ENCODE measurements at regions not wholly inside any gene's neighbourhood (a gene's known extent, or its start where the extent isn't known, plus 50 kb on each side); places are given as distances from the start of the nearest gene placed in this dataset.

DNA sequence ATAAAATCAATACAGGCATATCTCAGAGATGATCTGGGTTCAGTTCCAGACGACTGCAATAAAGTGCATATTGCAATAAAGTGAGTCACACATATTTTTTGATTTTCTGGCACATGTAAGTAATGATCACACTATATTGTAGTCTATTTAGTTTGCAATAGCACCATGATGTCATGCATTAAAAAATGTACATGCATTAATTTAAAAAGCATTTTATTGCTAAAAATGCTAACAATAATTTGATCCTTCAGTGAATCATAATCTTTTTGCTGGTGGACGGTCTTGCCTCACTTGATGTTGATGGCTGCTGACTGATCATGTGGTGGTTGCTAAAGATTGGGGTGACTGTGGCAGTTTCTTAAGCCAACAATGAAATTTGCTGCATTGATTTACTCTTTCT lies 511.1 kb downstream of the OTOL1 start:
- ATAC-seq: no peak
- DNase-seq: no peak

DNA sequence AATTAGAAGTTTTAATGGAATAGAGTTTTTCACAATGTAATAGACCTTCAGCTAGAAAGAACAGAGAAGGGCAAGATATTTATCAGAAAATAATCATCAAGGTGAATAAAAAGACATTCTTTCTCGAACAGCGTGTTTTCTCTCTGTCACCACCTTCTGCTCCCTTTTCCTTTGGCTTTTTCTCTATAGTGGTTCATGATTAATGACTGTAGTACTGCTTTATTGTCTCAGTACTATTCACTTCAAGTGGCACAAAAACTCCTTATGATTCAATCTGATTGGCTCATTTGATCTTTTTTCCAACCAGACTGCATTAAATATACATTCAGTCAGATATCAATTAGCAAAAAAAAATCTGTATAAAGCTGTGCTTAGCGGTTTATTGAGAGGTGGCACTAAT lies 516.0 kb downstream of the OTOL1 start:
- DNase-seq (no peak), ATAC-seq (no peak)

- no peak for DNase-seq
- ATAC-seq: no peak
Observed at GRCh38 chr3:162014284-162014683, 517.7 kb downstream of the OTOL1 start.

DNA sequence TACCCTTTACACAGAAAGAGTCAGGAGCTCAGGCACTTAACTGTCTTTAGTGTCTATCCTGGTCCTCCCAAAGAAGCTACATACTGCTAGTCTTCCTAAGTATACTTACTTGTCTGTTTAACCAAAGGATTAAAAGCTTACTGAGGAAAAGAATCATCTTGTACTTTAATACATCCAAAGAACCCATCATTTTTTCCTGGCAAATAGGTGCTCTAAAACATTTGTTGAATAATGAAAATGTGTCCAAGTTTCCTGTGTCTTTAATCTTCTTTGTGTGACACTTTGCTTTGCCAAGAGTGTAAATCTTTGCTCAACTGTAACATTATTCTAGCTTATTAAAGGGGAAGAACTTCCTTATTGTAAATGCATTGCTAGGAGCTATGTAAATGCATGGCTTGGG lies 519.2 kb downstream of the OTOL1 start:
- ATAC-seq (no peak), DNase-seq (no peak)

DNA sequence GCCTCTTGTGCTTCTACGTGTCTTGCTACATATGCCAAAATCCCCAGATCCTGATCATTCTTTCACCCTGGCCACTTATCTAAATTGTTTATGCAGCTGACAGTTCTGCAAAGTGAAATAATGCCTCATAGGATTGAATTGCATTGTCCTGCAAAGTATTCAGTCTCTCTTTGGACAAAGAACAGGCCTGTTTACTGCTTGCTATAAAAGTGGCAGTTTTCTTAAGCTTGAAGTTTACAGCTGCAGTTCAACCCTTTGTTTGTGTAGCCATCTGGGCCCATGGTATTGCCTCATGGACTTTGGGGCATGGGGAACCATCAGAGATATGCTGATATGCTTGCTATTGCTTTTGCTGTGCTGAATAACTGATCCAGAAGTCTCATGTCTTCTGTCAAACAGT lies 523.2 kb downstream of the OTOL1 start:
- ATAC-seq (no peak), DNase-seq (no peak)

DNA sequence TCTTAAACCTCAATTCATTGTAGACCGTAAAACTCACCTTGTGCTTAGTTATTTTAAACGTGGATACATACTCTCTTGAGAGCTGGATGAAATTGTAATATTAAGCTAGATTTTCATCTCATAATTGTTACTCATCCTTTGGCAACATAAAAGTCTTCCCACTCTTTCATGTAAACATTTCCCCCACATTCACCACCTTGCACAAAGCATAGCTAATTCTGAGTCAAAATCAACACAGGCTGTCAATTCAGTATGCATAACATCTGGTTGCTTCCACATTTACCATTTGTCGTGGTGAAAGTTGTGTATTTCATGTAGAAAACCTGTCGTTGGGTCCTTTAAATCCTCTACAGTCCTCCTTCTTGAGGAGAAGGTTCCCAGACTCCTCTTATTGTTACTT lies 524.6 kb downstream of the OTOL1 start:
- ATAC-seq: no peak
- DNase-seq: no peak

DNA sequence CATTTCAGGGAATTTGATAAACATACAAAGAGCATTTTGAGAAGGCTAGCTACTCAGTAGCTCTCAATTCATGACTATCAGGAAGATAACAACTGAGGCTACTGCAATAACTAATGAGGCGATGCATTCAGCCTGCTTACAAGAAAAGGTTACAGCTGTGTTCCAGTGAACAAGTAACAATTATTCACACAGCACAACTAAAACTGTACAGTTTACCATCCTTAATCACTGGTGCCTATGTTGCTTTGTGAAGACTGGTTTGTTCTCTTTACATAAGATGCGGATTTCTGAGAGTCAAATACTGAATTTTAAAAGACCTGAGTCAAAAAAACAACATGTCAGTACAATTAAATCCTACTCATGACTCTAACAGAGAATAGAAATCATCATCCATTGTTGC lies 526.3 kb downstream of the OTOL1 start:
- ATAC-seq (no peak), DNase-seq (no peak)

- ATAC-seq: no peak
- DNase-seq: no peak
Observed at GRCh38 chr3:162029736-162030135, 533.1 kb downstream of the OTOL1 start.

- ATAC-seq (no peak), DNase-seq (no peak)
Observed at GRCh38 chr3:162034368-162034767, 537.8 kb downstream of the OTOL1 start.

DNA sequence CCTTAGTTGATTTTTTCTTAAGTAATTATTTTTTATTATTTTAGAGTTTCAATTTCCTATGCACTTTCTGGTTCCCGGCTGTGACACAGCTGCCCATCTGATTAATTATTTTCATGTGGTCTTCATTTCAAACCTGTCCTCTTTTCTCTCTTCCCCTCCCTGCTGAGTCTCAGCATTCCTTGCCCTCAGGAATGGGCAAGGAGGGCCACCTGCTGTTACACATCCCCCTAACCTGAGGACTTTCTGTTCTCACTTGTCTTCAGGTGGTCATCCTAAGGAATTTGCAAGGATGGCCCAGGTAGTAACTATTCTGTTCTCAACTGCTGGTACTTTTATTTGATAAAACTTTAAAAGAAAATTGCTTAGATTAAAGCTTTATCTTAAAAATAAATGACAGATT lies 545.0 kb downstream of the OTOL1 start:
- no peak for ATAC-seq
- no peak for DNase-seq

DNA sequence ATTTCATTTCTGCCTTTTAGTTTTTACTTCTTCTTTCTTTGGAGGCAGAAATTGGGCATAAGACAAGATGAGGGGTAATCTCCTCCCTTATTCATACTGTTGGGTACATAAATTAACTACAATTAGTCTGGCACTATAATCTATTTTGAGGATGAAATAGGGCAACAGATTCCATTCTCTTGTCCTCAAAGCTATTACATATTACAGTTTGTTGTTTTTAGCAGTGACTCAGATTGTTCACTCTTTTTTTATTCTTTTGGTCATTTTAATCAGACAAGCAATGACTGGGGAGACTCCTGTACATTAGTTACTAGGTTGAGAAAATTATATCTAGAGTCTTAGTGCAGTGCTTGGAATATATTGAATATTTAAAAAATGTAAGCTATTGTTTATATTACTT lies 556.0 kb downstream of the OTOL1 start:
- no peak for ATAC-seq
- DNase-seq: no peak

DNA sequence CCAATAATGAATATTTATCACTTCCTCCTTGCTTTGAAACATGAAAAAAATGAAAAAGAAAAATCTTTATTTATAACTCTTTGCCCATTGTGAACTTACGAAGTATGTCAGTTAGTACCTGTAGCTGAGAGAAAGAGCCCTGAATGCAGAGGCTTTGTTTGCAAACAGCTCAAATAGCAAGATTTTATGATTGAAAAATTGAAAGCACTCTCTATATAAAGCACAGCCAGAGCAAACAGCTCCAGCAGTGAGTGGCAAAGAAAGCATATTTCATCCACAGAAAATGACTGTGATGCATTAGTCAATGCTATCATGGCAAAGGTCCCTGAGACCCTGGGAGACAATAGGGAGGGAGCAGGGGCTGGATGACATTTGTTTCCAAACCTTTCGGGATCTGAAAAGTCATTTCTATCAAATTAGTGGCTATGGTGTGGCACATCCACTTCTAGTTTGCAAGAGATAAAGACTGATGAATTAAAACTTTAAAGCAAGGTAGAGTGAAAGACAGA lies 576.1 kb downstream of the OTOL1 start:
- ATAC-seq: no peak
- no peak for DNase-seq

DNA sequence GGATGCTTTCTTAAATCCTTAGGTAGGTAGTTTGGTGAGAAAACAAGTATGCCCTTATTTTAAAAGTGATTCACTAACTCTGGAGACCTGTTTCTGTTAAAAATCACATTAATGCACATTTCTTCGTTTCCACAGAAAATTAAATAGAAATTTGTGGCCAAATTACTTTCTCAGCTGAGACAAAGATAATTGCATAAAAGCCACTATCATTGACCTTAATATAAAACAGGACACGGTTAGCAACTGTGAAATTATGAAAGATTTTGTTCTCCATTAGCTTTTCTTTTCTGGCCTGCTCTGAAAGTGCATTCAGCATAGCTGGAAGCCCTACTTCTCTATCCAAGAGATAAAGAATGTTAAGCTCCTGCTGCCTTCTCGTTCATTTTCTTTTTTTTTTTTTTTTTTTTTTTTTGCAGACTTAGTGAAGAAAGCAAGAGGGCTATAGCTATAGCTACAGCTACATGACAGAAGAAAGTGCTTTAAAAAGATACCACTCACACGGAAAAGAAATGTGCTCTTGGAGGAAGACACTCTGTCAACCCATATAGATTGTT lies 576.9 kb downstream of the OTOL1 start:
- no peak for DNase-seq
- ATAC-seq: no peak

GRCh38 chr3:162077108-162077507 lies 580.5 kb downstream of the OTOL1 start:
- ATAC-seq: no peak
- no peak for DNase-seq

DNA sequence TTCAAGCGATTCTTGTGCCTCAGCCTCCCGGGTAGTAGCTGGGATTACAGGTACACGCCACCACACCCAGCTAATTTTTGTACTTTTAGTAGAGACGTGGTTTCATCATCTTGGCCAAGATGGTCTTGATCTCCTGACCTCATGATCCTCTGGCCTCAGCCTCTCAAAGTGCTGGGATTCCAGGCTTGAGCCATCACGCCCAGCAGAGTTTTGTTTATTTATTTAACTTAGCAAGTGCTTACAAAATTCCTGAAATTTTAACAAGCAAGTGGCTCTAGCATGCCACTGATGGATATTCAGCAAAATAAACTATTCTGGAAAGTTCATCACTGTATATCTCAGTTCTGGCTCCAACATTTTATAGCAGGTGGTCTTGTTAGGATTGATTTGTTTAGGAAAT lies 585.9 kb downstream of the OTOL1 start:
- no peak for DNase-seq
- ATAC-seq: no peak

GRCh38 chr3:162087361-162087760 lies 590.8 kb downstream of the OTOL1 start:
- DNase-seq (no peak), ATAC-seq (no peak)

DNA sequence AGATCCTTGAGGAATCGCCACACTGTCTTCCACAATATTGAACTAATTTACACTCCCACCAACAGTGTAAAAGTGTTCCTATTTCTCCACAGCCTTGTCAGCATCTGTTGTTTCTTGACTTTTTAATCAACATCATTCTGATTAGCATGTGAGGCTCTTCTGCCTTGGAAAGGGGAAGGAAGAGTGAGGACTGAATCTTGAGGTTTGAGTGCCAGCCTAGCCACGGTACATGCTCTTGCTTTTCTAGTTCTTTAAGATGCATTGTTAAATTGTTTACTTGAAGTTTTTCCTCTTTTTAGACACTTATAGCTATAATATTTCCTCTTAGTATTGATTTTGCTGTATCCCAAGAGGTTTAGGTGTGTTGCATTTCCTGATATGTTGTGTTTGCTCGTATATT lies 596.1 kb downstream of the OTOL1 start:
- DNase-seq (no peak), ATAC-seq (no peak)

DNA sequence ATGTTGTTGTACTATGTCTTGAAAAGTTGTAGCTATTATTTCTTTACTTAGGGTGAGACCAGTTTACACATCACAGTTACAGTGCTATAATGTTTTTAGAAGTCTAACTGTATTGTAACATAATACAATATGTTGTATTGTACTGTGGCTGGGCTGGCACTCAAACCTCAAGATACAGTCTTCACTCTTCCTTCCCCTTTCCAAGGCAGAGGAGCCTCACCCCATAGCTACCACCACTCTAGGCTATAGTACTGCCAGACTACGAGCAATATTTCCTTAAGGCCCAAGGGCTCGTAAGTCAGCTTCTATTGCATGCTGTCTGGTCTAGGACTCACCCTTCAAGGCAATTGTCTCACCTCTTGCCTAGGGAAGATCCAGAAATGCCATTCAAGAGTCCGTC lies 597.7 kb downstream of the OTOL1 start:
- ATAC-seq (no peak), DNase-seq (no peak)

DNA sequence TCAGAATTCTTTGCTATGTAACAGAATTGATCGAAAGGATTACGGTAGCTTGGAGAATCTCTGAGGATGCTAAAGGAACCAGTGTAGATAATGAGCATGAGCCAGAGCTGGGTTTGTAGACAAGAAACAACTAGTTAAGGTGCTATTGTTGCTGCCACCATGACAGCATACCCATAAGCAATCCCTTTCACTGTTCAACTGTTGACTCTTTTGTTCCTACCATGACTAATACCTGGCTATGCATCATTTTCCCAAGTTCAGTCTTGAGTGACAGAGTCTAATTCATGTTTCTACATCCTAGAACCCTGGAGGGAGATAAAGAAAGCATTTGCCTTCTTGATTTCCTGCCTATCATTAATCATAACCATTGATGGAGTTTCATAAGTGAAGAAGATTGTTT lies 600.3 kb downstream of the OTOL1 start:
- DNase-seq (no peak), ATAC-seq (no peak)

DNA sequence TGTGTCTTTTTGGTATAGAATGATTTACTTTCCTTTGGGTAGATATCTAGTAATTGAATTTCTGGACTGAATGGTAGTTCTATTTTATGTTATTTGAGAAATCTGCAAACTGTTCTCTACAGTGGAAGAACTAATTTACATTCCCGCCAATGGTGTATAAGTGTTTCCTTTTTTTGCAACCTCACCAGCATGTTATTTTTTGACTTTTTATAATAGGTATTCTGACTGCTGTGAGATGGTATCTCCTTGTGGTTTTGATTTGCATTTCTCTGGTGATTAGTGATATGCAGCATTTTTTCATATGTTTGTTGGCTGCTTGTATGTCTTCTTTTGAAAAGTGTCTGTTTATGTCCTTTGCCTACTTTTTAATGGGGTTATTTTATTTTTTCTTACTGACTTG lies 607.2 kb downstream of the OTOL1 start:
- DNase-seq: no peak
- ATAC-seq: no peak

GRCh38 chr3:162111861-162112260 lies 615.3 kb downstream of the OTOL1 start:
- DNase-seq (no peak), ATAC-seq (no peak)

GRCh38 chr3:162112719-162113118 lies 616.1 kb downstream of the OTOL1 start:
- no peak for ATAC-seq
- no peak for DNase-seq

- ATAC-seq (no peak), DNase-seq (no peak)
Observed at GRCh38 chr3:162117961-162118360, 621.4 kb downstream of the OTOL1 start.

- ATAC-seq (no peak), DNase-seq (no peak)
Observed at GRCh38 chr3:162119651-162120050, 623.0 kb downstream of the OTOL1 start.

GRCh38 chr3:162122405-162122804 lies 625.8 kb downstream of the OTOL1 start:
- ATAC-seq (no peak), DNase-seq (no peak)

All from stimulated activated naive CD8-positive, alpha-beta T cell treated with anti-CD3 and anti-CD28 coated beads, Interleukin-15, Interleukin-2, amounts not matched to agents 100 U/mL and 50 U/mL, for 24 hours (primary cell).